Ovary (tissue), 3 donors: ENCODE measurements at regions not wholly inside any gene's neighbourhood (a gene's known extent, or its start where the extent isn't known, plus 50 kb on each side); places are given as distances from the start of the nearest gene placed in this dataset.

Experiments used
- EP300 ChIP-seq: sonication (generic); formaldehyde crosslinking; IDR thresholded peaks from one replicate; pipeline ENCODE4 v1.6.1; 2017; ENCODE audit warnings: antibody characterized with exemption
- POLR2A ChIP-seq: fragments of 450-650 bp; IDR thresholded peaks from one replicate; pipeline ENCODE4 v1.6.1; 2017; ENCODE audit warnings: antibody characterized with exemption, mild to moderate bottlenecking, moderate library complexity
- TF ChIP-seq, protein P1 (sequence below), 3 donors: fragments of 450-650 bp in 2 of 3; fragments of 200-600 bp in 1 of 3; IDR thresholded peaks; one replicate each; pipeline versions ENCODE4 v1.5.1 to v1.8.0; 2016 to 2022; ENCODE audit warnings: antibody characterized with exemption in 3 of 3, mild to moderate bottlenecking in 1 of 3
- donor health status: DM: no; HTN: no; CAD: no.

DNA sequence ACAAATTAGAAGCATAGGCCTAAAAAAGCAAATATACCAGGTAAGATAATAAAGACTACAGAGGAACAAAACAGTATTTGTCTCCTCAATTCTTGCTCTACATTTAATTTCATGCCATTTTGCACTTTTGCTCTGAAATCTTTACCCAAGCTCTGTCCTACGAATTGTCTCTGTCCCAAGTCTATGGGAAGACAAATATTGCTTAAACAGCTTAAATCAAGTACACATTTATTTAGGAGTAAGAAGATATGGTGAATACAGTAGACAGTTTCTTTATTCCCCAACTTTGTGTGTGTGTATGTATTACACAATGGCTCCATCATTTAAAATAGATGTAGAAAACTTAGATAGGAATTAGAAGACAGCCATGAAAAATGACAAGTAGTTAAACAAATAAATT, 163.5 kb upstream of the POU5F2 start:
- TF ChIP-seq, protein P1, sequence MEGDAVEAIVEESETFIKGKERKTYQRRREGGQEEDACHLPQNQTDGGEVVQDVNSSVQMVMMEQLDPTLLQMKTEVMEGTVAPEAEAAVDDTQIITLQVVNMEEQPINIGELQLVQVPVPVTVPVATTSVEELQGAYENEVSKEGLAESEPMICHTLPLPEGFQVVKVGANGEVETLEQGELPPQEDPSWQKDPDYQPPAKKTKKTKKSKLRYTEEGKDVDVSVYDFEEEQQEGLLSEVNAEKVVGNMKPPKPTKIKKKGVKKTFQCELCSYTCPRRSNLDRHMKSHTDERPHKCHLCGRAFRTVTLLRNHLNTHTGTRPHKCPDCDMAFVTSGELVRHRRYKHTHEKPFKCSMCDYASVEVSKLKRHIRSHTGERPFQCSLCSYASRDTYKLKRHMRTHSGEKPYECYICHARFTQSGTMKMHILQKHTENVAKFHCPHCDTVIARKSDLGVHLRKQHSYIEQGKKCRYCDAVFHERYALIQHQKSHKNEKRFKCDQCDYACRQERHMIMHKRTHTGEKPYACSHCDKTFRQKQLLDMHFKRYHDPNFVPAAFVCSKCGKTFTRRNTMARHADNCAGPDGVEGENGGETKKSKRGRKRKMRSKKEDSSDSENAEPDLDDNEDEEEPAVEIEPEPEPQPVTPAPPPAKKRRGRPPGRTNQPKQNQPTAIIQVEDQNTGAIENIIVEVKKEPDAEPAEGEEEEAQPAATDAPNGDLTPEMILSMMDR (IDR thresholded peaks at IDR 0.05): no peak
- TF ChIP-seq POLR2A (no peak), EP300 (no peak)
